HepG2 (cell line): ENCODE measurements at regions not wholly inside any gene's neighbourhood (a gene's known extent, or its start where the extent isn't known, plus 50 kb on each side); places are given as distances from the start of the nearest gene placed in this dataset.
A peak's percentile ranks its signal among the peaks of the same experiment; 100 is the strongest.

Experiments used
- AHR ChIP-seq: IDR thresholded peaks from 2 replicates; pipeline ENCODE4 v1.6.1; 2018; ENCODE audit warnings: missing genetic modification reagents, missing compliant biosample characterization
- EHMT2 ChIP-seq: fragments of 200-600 bp; sonication (generic); IDR thresholded peaks from 2 replicates; pipeline ENCODE4 v1.7.0; 2017; ENCODE audit warnings: antibody characterized with exemption, low read depth, low read length, borderline replicate concordance
- ELF1 ChIP-seq: sonication (generic); formaldehyde crosslinking; IDR thresholded peaks from 2 replicates; pipeline ENCODE4 v1.4.0; 2020; ENCODE audit warnings: missing genetic modification reagents
- HNF1B ChIP-seq: sonication (generic); formaldehyde crosslinking; IDR thresholded peaks from 2 replicates; pipeline ENCODE4 v1.5.1; 2020; ENCODE audit warnings: mild to moderate bottlenecking, moderate library complexity, missing genetic modification reagents
- HNRNPLL ChIP-seq: fragments of 200-400 bp; formaldehyde crosslinking; IDR thresholded peaks from 2 replicates; pipeline ENCODE4 v1.6.1; 2017; ENCODE audit warnings: mild to moderate bottlenecking, low read depth, low read length; ENCODE audit not compliant: poor library complexity, severe bottlenecking
- ISX ChIP-seq: sonication (generic); formaldehyde crosslinking; conservative IDR thresholded peaks from 2 replicates; pipeline ENCODE4 v1.5.0; 2020; ENCODE audit warnings: missing genetic modification reagents
- NR1H2 ChIP-seq: sonication (generic); formaldehyde crosslinking; IDR thresholded peaks from 2 replicates; pipeline ENCODE4 v1.8.1; 2022; ENCODE audit warnings: low read depth, missing genetic modification reagents, borderline replicate concordance
- SMAD1 ChIP-seq: sonication (generic); formaldehyde crosslinking; IDR thresholded peaks from 2 replicates; pipeline ENCODE4 v1.4.0; 2020; ENCODE audit warnings: missing genetic modification reagents, low read depth, mild to moderate bottlenecking, borderline replicate concordance
- SMAD3 ChIP-seq: sonication (generic); formaldehyde crosslinking; IDR thresholded peaks from 2 replicates; pipeline ENCODE4 v1.4.0; 2020; ENCODE audit warnings: missing genetic modification reagents
- SUZ12 ChIP-seq: fragments of 150-350 bp; IDR thresholded peaks from 2 replicates; pipeline ENCODE4 v1.6.1; 2014; ENCODE audit warnings: low read depth, low read length
- ZBTB33 ChIP-seq: sonication (generic); formaldehyde crosslinking; IDR thresholded peaks from 2 replicates; pipeline ENCODE4 v1.4.0; 2020; ENCODE audit warnings: missing genetic modification reagents
- ZBTB40 ChIP-seq, 2 experiments: fragments of 450-650 bp in 1 of 2; sonication (generic) in 1 of 2; formaldehyde crosslinking in 1 of 2; IDR thresholded peaks; 2 replicates each; pipeline versions ENCODE4 v1.6.1 to v1.8.0; 2016 to 2022; ENCODE audit warnings: antibody characterized with exemption in 1 of 2, mild to moderate bottlenecking in 1 of 2, missing genetic modification reagents in 1 of 2
- ZNF180 ChIP-seq: sonication (generic); formaldehyde crosslinking; IDR thresholded peaks from 2 replicates; pipeline ENCODE4 v1.4.0; 2020; ENCODE audit warnings: low read depth, missing genetic modification reagents, borderline replicate concordance
- ZNF460 ChIP-seq: sonication (generic); formaldehyde crosslinking; IDR thresholded peaks from 2 replicates; pipeline ENCODE4 v1.5.1; 2020; ENCODE audit warnings: missing genetic modification reagents, mild to moderate bottlenecking, borderline replicate concordance
- ZNF496 ChIP-seq: sonication (generic); formaldehyde crosslinking; IDR thresholded peaks from 2 replicates; pipeline ENCODE4 v1.8.1; 2023; ENCODE audit warnings: mild to moderate bottlenecking, moderate library complexity, missing genetic modification reagents; ENCODE audit not compliant: insufficient replicate concordance
- ZNF644 ChIP-seq: IDR thresholded peaks from 2 replicates; pipeline ENCODE4 v1.6.1; 2016; ENCODE audit warnings: low read depth
- ZNF709 ChIP-seq: sonication (generic); formaldehyde crosslinking; IDR thresholded peaks from 2 replicates; pipeline ENCODE4 v1.5.0; 2020; ENCODE audit warnings: mild to moderate bottlenecking, missing genetic modification reagents
- ZNF878 ChIP-seq: sonication (generic); formaldehyde crosslinking; IDR thresholded peaks from 2 replicates; pipeline ENCODE4 v1.8.1; 2023; ENCODE audit warnings: mild to moderate bottlenecking, missing genetic modification reagents, moderate library complexity
- ZSCAN30 ChIP-seq: sonication (generic); formaldehyde crosslinking; IDR thresholded peaks from 2 replicates; pipeline ENCODE4 v1.5.0; 2020; ENCODE audit warnings: mild to moderate bottlenecking, missing genetic modification reagents

- TF ChIP-seq ZNF709 (CRISPR knock-in tag) (no peak), AHR (CRISPR knock-in tag) (no peak), ZNF878 (CRISPR knock-in tag) (no peak), SMAD1 (CRISPR knock-in tag) (no peak), ZBTB40 (IDR thresholded peaks at IDR 0.05) (no peak), ZBTB40 (CRISPR knock-in tag; IDR thresholded peaks at IDR 0.05) (no peak), ZNF460 (CRISPR knock-in tag) (no peak), ZNF496 (CRISPR knock-in tag) (no peak), ZNF180 (no peak), ZBTB33 (CRISPR knock-in tag) (no peak), HNRNPLL (no peak), SUZ12 (no peak), EHMT2 (no peak), HNF1B (CRISPR knock-in tag) (no peak), NR1H2 (no peak), SMAD3 (CRISPR knock-in tag) (no peak), ZNF644 (peak; percentile 59; the same call in 1 of the 2 replicates), ELF1 (CRISPR knock-in tag) (no peak), ISX (CRISPR knock-in tag) (no peak), ZSCAN30 (CRISPR knock-in tag) (no peak)
These were observed 116.6 kb downstream of the PCSK1 start (continued) for GRCh38 chr5:96316487-96316886.
